ENCODE measurements at regions not wholly inside any gene's neighbourhood (a gene's known extent, or its start where the extent isn't known, plus 50 kb on each side); places are given as distances from the start of the nearest gene placed in this dataset.

GRCh38 chr10:44198096-44198779 lies 186.7 kb downstream of the CXCL12 start:
- no peak for TF ChIP-seq CTCF (IDR thresholded peaks at IDR 0.05; ENCODE audit: borderline replicate concordance, extremely low read depth, low read length, poor library complexity, severe bottlenecking)
- TF ChIP-seq EZH2 (IDR thresholded peaks at IDR 0.05; ENCODE audit: borderline replicate concordance, low read depth, low read length, severe bottlenecking): no peak
